CD14-positive monocyte (primary cell): ENCODE measurements at regions not wholly inside any gene's neighbourhood (a gene's known extent, or its start where the extent isn't known, plus 50 kb on each side); places are given as distances from the start of the nearest gene placed in this dataset.
A peak's percentile ranks its signal among the peaks of the same experiment; 100 is the strongest.

Experiments used
- DNase-seq, 3 donors: peaks; one replicate each; pipeline ENCODE4 v3.0.0-alpha.2; 2011 to 2022
- H2AFZ ChIP-seq: 2 replicates; pipeline ENCODE4 v1.6.0; 2012; ENCODE audit warnings: mild to moderate bottlenecking, low read depth, low read length, inconsistent platforms; ENCODE audit not compliant: insufficient read depth, poor library complexity, severe bottlenecking
- H3K27ac ChIP-seq, 2 donors: 1 replicate in 1 of 2; 2 replicates in 1 of 2; pipeline ENCODE4 v1.5.1; 2012 to 2013; ENCODE audit warnings: low read length in 2 of 2, control low read depth in 1 of 2, inconsistent platforms in 1 of 2, low read depth in 1 of 2, mild to moderate bottlenecking in 1 of 2
- H3K27me3 ChIP-seq, 2 donors: one replicate each; pipeline versions ENCODE4 v1.6.0 to v1.6.1; 2011 to 2013; ENCODE audit warnings: low read length in 2 of 2; ENCODE audit not compliant: control insufficient read depth in 2 of 2, insufficient read depth in 2 of 2
- H3K36me3 ChIP-seq, 2 donors: replicated peaks in 1 of 2; 1 replicate in 1 of 2; 2 replicates in 1 of 2; pipeline versions ENCODE4 v1.5.1 to v1.6.1; 2012 to 2013; ENCODE audit warnings: low read length in 2 of 2, control low read depth in 1 of 2, inconsistent platforms in 1 of 2, mild to moderate bottlenecking in 1 of 2; ENCODE audit not compliant: insufficient read depth in 2 of 2, control insufficient read depth in 1 of 2
- H3K4me1 ChIP-seq, 2 donors: 1 replicate in 1 of 2; 2 replicates in 1 of 2; pipeline versions ENCODE4 v1.5.1 to v1.6.1; 2012 to 2013; ENCODE audit warnings: low read length in 2 of 2, control low read depth in 1 of 2, inconsistent platforms in 1 of 2, mild to moderate bottlenecking in 1 of 2, moderate library complexity in 1 of 2; ENCODE audit not compliant: insufficient read depth in 2 of 2, control insufficient read depth in 1 of 2
- H3K4me2 ChIP-seq: replicated peaks from 2 replicates; pipeline ENCODE3; 2012; ENCODE audit warnings: low read length, moderate library complexity, mild to moderate bottlenecking; ENCODE audit not compliant: poor library complexity, severe bottlenecking; ENCODE audit errors: extremely low read depth
- H3K4me3 ChIP-seq, 3 experiments: fragments of 200-600 bp in 1 of 3; sonication (generic) in 1 of 3; replicated peaks in 1 of 3; 1 replicate in 2 of 3; 2 replicates in 1 of 3; pipeline ENCODE4 v1.5.1; 2011 to 2013; ENCODE audit warnings: low read length in 3 of 3, mild to moderate bottlenecking in 3 of 3, control low read depth in 2 of 3, low read depth in 2 of 3, inconsistent platforms in 1 of 3, moderate library complexity in 1 of 3
- H3K79me2 ChIP-seq: 2 replicates; pipeline ENCODE4 v1.6.0; 2012; ENCODE audit warnings: mild to moderate bottlenecking, control low read depth, inconsistent platforms, low read length, moderate library complexity; ENCODE audit not compliant: insufficient read depth
- H3K9ac ChIP-seq: 2 replicates; pipeline ENCODE4 v1.6.0; 2017; ENCODE audit warnings: low read length, mild to moderate bottlenecking; ENCODE audit not compliant: insufficient read depth, poor library complexity, severe bottlenecking
- H3K9me3 ChIP-seq, 2 donors: replicated peaks in 1 of 2; 1 replicate in 1 of 2; 2 replicates in 1 of 2; pipeline versions ENCODE4 v1.5.1 to v1.6.1; 2012 to 2013; ENCODE audit warnings: low read length in 2 of 2, control low read depth in 1 of 2; ENCODE audit not compliant: control insufficient read depth in 1 of 2, insufficient read depth in 1 of 2
- H4K20me1 ChIP-seq: 2 replicates; pipeline ENCODE4 v1.6.0; 2012; ENCODE audit warnings: mild to moderate bottlenecking, low read length, control low read depth, moderate library complexity; ENCODE audit not compliant: insufficient read depth
- H3K27ac Mint-ChIP-seq, 7 donors: one replicate each; pipeline ENCODE4 v1.8.0; 2020; ENCODE audit warnings: mild to moderate bottlenecking in 7 of 7, mixed read lengths in 7 of 7, moderate library complexity in 6 of 7, inconsistent platforms in 2 of 7
- H3K27me3 Mint-ChIP-seq, 3 donors: one replicate each; pipeline ENCODE4 v1.8.0; 2021 to 2022; ENCODE audit warnings: low read depth in 3 of 3, mild to moderate bottlenecking in 3 of 3, mixed read lengths in 3 of 3, moderate library complexity in 3 of 3, inconsistent platforms in 1 of 3
- H3K36me3 Mint-ChIP-seq, 2 donors: one replicate each; pipeline ENCODE4 v1.8.0; 2020; ENCODE audit warnings: mixed read lengths in 2 of 2, inconsistent platforms in 1 of 2, mild to moderate bottlenecking in 1 of 2
- H3K4me1 Mint-ChIP-seq: one replicate; pipeline ENCODE4 v1.8.0; 2020; ENCODE audit warnings: mild to moderate bottlenecking, mixed read lengths
- H3K4me3 Mint-ChIP-seq, 2 donors: one replicate each; pipeline ENCODE4 v1.8.0; 2020; ENCODE audit warnings: mild to moderate bottlenecking in 2 of 2, mixed read lengths in 2 of 2, moderate library complexity in 1 of 2
- H3K9me3 Mint-ChIP-seq, 7 donors: one replicate each; pipeline ENCODE4 v1.8.0; 2020 to 2022; ENCODE audit warnings: mixed read lengths in 7 of 7, mild to moderate bottlenecking in 6 of 7, moderate library complexity in 6 of 7, inconsistent platforms in 2 of 7
- WGBS: methylation state at CpG from one replicate; pipeline ENCODE4 v1.1.5; 2013; ENCODE audit warnings: missing lambda C conversion rate; ENCODE audit not compliant: insufficient coverage; 5-methylcytosine and 5-hydroxymethylcytosine counted together
- intact Hi-C, 2 donors: fragments of 100-400 bp; cut with micrococcal nuclease; formaldehyde crosslinking; loops; one replicate each; pipeline versions ENCODE4 v1.15.0 to v1.15.1; 2023
- TF ChIP-seq, protein P1 (sequence below): fragments of 200-600 bp; IDR thresholded peaks from one replicate; pipeline ENCODE4 v1.8.0; 2022; ENCODE audit warnings: antibody characterized with exemption, mild to moderate bottlenecking

DNA sequence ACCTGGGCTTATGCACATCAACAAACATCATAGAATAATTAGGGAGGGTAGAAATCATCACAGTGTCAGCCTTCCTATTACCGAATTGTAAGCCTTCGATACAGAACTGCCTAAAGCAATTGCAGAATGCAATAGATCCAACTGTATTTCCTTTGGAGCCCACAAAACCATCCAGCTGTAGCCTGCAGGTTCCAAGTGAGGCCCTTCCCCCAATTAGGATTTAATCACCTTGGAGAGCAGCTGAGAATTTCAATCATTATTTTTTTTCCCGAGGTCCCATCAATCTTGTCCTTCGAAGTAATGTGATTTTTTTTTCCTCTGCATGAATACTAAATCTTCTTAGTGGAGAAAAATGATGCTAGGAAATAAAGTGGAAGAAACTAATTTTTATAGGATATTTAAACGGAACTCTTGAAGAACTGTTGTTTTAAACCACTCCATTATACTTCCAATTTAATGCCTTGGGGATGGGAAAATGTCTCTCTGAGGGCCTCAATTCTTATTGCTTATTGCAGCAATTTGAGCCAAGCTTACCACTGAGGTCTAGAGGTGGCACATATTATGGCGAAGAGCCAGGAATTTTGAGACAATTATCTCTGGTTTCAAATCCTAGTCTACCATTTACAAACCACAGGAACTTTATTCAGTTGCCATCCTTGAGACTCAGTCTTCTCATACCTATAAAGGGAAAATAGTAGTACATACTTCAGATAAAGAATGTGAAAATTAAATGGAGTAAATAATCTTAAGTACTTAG, 953.4 kb upstream of the IGFBP7 start:
- 100% methylated on average over 2 of the region's 6 CpGs for WGBS
- H3K9ac ChIP-seq: no peak overlapping the region
- H3K27ac ChIP-seq: no peak overlapping the region

DNA sequence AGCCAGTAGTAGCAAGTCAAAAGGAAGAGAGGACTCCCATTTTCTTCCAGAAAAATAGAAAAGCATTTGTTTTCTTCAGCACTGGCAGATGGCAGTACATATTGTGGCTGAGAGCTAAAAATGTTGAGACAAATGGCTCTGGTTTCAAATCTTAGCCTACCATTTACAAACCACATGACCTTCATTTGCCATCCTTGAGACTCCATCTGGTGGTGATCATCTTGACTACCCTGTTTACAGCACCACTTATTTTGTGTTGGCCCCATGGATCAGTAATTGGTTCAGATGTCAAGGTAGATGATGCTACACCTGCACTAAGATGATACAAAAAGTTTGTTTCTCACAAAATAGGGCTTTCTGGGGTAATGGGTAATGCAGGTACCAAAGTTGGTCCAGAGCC, 951.8 kb upstream of the IGFBP7 start:
- Histone ChIP-seq H3K4me2 (no peak overlapping the region), H3K4me1 (no peaks in the 10 kb centered on the region), H3K4me3 (no peak overlapping the region), H3K79me2 (no peaks in the 10 kb centered on the region), H3K27me3 (no peaks in the 10 kb centered on the region), H3K9ac (no peak overlapping the region), H3K27ac (no peak overlapping the region), H3K9me3 (no peaks in the 10 kb centered on the region), H3K36me3 (no peaks in the 10 kb centered on the region), H2AFZ (no peak overlapping the region), H4K20me1 (no peaks in the 10 kb centered on the region)
- intact Hi-C loops: no loop called here
- Mint-ChIP-seq H3K27ac (peak overlapping the region in 1 of 7 donors; percentile 61), H3K27me3 (no peaks in the 10 kb centered on the region), H3K4me3 (no peak overlapping the region), H3K36me3 (no peaks in the 10 kb centered on the region), H3K4me1 (no peaks in the 10 kb centered on the region), H3K9me3 (peaks cover 0 to 3% (median 0%) of the 10 kb centered on the region in 7 donors)
- TF ChIP-seq, protein P1, sequence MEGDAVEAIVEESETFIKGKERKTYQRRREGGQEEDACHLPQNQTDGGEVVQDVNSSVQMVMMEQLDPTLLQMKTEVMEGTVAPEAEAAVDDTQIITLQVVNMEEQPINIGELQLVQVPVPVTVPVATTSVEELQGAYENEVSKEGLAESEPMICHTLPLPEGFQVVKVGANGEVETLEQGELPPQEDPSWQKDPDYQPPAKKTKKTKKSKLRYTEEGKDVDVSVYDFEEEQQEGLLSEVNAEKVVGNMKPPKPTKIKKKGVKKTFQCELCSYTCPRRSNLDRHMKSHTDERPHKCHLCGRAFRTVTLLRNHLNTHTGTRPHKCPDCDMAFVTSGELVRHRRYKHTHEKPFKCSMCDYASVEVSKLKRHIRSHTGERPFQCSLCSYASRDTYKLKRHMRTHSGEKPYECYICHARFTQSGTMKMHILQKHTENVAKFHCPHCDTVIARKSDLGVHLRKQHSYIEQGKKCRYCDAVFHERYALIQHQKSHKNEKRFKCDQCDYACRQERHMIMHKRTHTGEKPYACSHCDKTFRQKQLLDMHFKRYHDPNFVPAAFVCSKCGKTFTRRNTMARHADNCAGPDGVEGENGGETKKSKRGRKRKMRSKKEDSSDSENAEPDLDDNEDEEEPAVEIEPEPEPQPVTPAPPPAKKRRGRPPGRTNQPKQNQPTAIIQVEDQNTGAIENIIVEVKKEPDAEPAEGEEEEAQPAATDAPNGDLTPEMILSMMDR: no peak
- DNase-seq: no peak

More for the DNA sequence above, 953.4 kb upstream of the IGFBP7 start:
- Mint-ChIP-seq H3K4me3 (no peak overlapping the region), H3K36me3 (no peaks in the 10 kb centered on the region), H3K4me1 (no peaks in the 10 kb centered on the region), H3K27me3 (no peaks in the 10 kb centered on the region), H3K27ac (no peak overlapping the region), H3K9me3 (peaks cover 0 to 3% (median 0%) of the 10 kb centered on the region in 7 donors)
- Histone ChIP-seq H4K20me1 (no peaks in the 10 kb centered on the region), H2AFZ (no peak overlapping the region), H3K27me3 (no peaks in the 10 kb centered on the region), H3K36me3 (no peaks in the 10 kb centered on the region), H3K4me3 (no peak overlapping the region), H3K79me2 (no peaks in the 10 kb centered on the region), H3K9me3 (no peaks in the 10 kb centered on the region), H3K4me1 (no peaks in the 10 kb centered on the region), H3K4me2 (no peak overlapping the region)
- no peak for DNase-seq
- intact Hi-C loops: no loop called here
- TF ChIP-seq, protein P1: no peak
